ENCODE measurements at regions not wholly inside any gene's neighbourhood (a gene's known extent, or its start where the extent isn't known, plus 50 kb on each side); places are given as distances from the start of the nearest gene placed in this dataset.

- Histone ChIP-seq H3K9ac (ENCODE audit: control insufficient read depth, insufficient read depth, low read length) (no peak overlapping the region), H4K20me1 (ENCODE audit: control insufficient read depth, insufficient read depth) (no peaks in the 10 kb centered on the region), H2AFZ (ENCODE audit: control insufficient read depth, low read depth, low read length) (no peak overlapping the region), H3K4me1 (ENCODE audit: control insufficient read depth, insufficient read depth, low read length) (no peaks in the 10 kb centered on the region), H3K79me2 (ENCODE audit: control insufficient read depth, insufficient read depth, low read length) (no peaks in the 10 kb centered on the region), H3K9me3 (replicated peaks; ENCODE audit: control insufficient read depth, insufficient read depth, low read length) (no peaks in the 10 kb centered on the region; the same call in 1 of the 3 replicates), H3K36me3 (ENCODE audit: control insufficient read depth in 2 of 2, insufficient read depth in 2 of 2, low read length in 1 of 2) (no peaks in the 10 kb centered on the region), H3K4me3 (no peak overlapping the region), H3K27me3 (replicated peaks in 1 of 2; ENCODE audit: control insufficient read depth in 2 of 2, insufficient read depth in 2 of 2, low read length in 1 of 2) (no peaks in the 10 kb centered on the region), H3K27ac (ENCODE audit: control insufficient read depth, insufficient read depth) (no peak overlapping the region), H3K4me2 (ENCODE audit: control insufficient read depth, insufficient read depth) (no peak overlapping the region)
- DNase-seq (ENCODE audit: low read depth, low spot score) (no peak), ATAC-seq (no peak), FAIRE-seq (no peak)
- ChIA-PET CTCF (interaction anchor here (0.6 kb wide), 1 partner anchor 14 kb away, joined by 3 read pairs; no protein-coding TSS in a partner anchor), SMC1A (ENCODE audit: uncharacterized antibody, unreplicated experiment) (interaction anchor here (0.6 to 1.5 kb wide), 3 partner anchors 10 to 57 kb away, joined by 3 to 4 read pairs (median 3); no protein-coding TSS in a partner anchor), POLR2A (interaction anchor here (1.6 kb wide), 1 partner anchor 13 kb away, joined by 3 read pairs; no protein-coding TSS in a partner anchor), RAD21 (ENCODE audit: unreplicated experiment) (no interaction called here)
- BruUV-seq (replicated peaks): no TSS peak
- in situ Hi-C loops (cut with MboI) (no loop called here), intact Hi-C loops (cut with micrococcal nuclease; ENCODE audit: unreplicated experiment) (no loop called here)
- WGBS (ENCODE audit: insufficient coverage, insufficient replicate concordance, low lambda C conversion rate, missing lambda C conversion rate): 46% methylated on average over 5 of the region's 5 CpGs
- TF ChIP-seq YY1 (IDR thresholded peaks at IDR 0.05; ENCODE audit: low read depth, low read length) (no peak), NRF1 (conservative IDR thresholded peaks at IDR 0.05; ENCODE audit: low read depth, low read length) (no peak), ZBTB40 (IDR thresholded peaks at IDR 0.05; ENCODE audit: borderline replicate concordance) (no peak), ASH2L (IDR thresholded peaks at IDR 0.05; ENCODE audit: borderline replicate concordance, low read depth) (no peak), ZNF207 (IDR thresholded peaks at IDR 0.05; ENCODE audit: borderline replicate concordance) (no peak), ATF2 (IDR thresholded peaks at IDR 0.05; ENCODE audit: low read length) (no peak), ELK1 (IDR thresholded peaks at IDR 0.05; ENCODE audit: low read depth, low read length) (no peak), SKIL (IDR thresholded peaks at IDR 0.05; ENCODE audit: low read depth, poor library complexity, severe bottlenecking) (no peak), RELB (IDR thresholded peaks at IDR 0.05; ENCODE audit: low read depth) (no peak), FOS (IDR thresholded peaks at IDR 0.05; ENCODE audit: borderline replicate concordance, extremely low read depth, insufficient read length) (no peak), CHD4 (IDR thresholded peaks at IDR 0.05) (no peak), NFYB (IDR thresholded peaks at IDR 0.05; ENCODE audit: insufficient read depth, low read depth, low read length) (no peak)
These were observed 63.1 kb upstream of the DUSP5 start for GRCh38 chr10:110434489-110435096.
